NCI-H2107 treated with DMSO at 0.1 percent for 48 hours (cell line): ENCODE measurements at regions not wholly inside any gene's neighbourhood (a gene's known extent, or its start where the extent isn't known, plus 50 kb on each side); places are given as distances from the start of the nearest gene placed in this dataset.
"Not testable (repeated sequence)": the region's sequence is repeated elsewhere in the genome, so short reads cannot be mapped to it uniquely, and the experiment has no call there.

Experiments used
- DNase-seq: peaks from one replicate; lab custom pipeline; 2025; ENCODE audit not compliant: unreplicated experiment; lab: John Stamatoyannopoulos, UW

DNA sequence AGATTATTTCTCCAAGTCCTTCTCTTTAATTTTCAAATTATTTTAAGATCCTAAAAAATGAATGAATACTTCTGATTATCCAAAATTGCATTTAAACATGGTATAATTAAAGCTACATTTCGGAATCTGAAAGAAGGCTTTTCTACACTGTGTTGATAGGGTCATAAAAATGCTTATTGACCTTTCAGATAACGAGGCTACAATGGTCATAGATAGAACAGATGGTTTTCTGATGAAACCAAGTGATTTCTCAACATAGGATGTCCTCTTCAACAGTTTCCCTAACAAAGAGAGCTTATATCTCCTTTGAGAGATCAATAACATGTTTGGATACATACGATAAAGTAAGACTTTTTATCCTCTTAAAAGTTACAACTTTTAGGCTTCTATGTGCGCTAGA lies 201.1 kb downstream of the PTH2R start:
- no peak for DNase-seq

- peak; percentile 33 for DNase-seq
These were observed 201.7 kb downstream of the PTH2R start for GRCh38 chr2:208608122-208608835.

GRCh38 chr2:208609166-208609804 lies 202.7 kb downstream of the PTH2R start:
- no peak for DNase-seq

DNA sequence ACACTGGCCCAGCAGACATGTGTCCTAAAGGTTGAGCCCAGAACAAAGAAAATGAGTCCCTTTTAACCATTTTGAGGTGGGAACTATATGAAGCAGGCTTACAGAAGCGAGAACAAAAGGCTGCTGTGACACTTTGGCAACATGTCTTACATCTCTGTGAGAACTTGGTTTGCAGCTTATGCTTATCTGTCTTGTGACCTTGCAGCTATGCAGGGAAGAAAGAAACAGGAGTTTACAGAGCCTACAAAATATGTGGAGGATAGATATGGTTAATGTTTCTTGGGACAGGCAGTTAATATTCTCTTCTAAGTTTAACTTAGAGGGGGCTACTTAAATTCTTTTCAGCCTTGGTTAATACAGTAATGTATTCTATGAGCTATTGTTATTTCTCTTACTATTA lies 209.1 kb downstream of the PTH2R start:
- DNase-seq = not testable (repeated sequence)

DNA sequence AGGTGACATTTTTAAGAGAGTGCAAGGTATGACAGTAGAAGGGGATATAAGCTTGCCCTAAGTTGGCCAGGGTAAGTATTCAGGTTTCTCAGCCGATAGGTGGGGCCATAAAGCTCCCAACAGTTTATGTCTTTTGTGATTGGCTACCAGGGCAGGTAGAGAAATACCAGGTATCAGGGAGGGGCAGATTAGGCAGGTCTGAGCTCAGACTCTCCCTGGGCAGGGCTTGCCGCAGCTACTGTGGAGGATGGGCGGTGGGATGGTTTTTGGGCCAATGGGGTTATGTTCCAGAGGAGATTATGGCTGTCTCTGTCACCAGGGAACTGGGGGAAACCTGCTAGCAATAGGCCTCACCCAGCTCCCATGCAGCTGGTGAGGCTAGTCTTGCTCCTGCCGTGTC lies 211.6 kb downstream of the PTH2R start:
- no peak for DNase-seq

- no peak for DNase-seq
These were observed 213.4 kb downstream of the PTH2R start for GRCh38 chr2:208619993-208620392.

GRCh38 chr2:208620487-208620978 lies 213.9 kb downstream of the PTH2R start:
- DNase-seq = no peak

GRCh38 chr2:208627110-208627884 lies 220.7 kb downstream of the PTH2R start:
- no peak for DNase-seq

DNA sequence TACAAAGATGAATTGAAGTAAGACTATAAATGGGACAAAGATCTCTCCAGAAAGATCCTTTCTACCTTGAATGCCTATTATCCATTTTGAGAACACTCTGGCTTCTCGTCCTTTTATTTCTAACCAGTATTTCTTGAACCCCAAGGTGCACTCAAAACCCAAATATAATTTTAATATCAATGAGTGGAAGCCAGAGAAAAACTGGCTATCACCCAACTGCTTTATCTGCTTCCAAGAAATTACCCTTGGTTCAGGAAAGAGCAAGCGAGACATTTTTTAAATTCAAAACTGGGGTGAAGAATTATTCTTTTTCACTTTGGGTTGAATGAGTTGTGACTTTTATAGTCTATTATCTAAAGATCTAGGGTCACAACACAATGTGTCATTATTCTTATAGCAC lies 221.3 kb downstream of the PTH2R start:
- DNase-seq = no peak

- DNase-seq = no peak
These were observed 231.5 kb downstream of the PTH2R start for GRCh38 chr2:208638059-208638458.

- no peak for DNase-seq
These were observed 235.7 kb downstream of the PTH2R start for GRCh38 chr2:208642125-208642779.

- no peak for DNase-seq
These were observed 236.6 kb downstream of the PTH2R start for GRCh38 chr2:208643145-208643544.

- DNase-seq = no peak
These were observed 238.6 kb downstream of the PTH2R start for GRCh38 chr2:208645226-208645625.

DNA sequence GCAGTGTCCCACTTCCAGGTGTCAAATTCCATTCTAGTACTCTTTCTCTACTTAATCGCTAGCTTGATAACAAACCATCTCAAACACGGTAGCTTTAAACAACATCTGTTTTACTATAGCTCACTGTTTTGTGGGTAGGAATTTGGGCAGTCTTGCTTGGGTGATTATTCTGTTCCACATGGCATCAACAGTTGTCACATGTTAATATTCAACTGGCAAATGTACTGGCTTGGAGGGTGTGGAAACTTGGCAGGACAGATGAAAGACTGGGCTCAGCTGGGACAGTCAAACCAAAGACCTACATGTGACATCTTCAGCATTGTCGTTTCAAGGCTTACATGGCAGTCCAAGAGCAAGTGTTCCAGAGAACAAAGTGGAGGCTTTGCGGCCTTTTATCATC lies 241.8 kb downstream of the PTH2R start:
- no peak for DNase-seq

DNA sequence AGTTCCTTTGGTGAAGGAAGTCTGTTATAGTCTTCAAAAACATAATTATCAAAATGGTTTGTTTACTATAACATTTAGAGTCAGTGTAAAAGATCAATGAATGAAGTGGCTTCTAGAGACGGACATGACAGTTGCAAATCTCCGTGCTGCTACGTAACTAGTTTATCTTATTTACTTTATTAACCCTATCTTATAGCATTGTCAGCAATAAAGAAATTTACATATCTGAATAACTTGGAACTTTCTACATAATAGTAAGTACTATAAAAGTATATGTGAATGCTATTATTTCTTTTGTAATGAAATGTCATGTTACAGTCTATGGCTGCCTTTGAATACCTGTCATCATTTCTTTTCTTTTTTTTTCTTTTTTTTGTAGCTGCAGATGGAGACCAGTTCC lies 246.8 kb downstream of the PTH2R start:
- no peak for DNase-seq

DNA sequence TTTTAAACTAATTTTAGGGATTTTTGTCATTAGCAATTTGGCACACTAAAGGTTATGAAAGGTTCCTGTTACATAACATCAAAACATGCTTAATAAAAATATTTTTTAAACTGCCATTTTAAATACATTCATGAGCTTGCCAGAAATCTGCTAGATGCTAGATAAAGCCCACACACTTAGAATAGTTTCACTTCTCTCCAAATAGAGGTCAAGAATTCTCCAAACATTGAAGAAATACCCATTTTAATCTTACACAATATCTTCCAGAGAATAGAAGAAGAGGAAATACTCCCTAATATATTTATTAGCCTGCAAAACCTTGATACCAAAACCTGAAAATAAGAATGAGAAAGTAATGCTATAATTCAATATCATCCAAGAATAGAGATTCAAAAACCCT lies 247.5 kb downstream of the PTH2R start:
- no peak for DNase-seq

- no peak for DNase-seq
These were observed 250.9 kb downstream of the PTH2R start for GRCh38 chr2:208657468-208657867.

DNA sequence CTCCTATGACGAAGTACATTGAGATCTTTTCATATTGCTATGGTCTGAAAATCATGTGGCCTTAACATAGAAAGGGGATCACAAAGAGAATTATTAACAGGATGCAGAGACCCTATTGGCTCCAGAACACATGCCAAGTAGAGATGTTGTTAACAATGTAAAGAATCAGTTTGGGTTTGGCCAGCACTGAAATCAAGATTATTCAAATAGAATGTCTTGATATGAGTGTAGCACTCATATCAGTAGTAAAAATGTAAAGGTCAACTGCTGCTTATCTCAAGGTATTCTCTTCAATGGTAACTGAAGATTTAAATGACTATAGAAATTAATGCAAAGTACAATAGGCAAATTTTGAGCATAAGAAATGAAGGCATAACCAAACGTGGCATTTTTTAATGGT lies 262.8 kb downstream of the PTH2R start:
- no peak for DNase-seq

- DNase-seq = no peak
These were observed 264.7 kb downstream of the PTH2R start for GRCh38 chr2:208671284-208671683.

- no peak for DNase-seq
These were observed 265.5 kb downstream of the PTH2R start for GRCh38 chr2:208671886-208672680.

DNA sequence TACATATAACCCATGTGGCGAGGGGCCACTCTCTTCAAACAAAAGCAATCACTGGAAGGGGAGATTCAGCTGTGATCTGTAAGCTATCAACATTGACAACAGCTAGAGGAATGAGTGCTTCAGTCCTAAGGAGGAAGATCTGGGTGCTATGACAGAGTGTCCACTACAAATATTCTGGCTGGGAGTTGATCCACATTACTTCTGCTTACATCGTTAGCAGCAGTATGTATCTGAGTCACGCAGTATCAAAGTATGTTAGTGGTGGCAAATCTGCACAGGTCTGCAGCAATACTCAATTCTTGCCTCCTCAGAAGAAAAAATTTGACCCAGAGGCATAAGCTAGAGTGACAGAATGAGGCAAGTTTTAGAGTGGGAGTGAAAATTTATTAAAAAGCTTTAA lies 267.0 kb downstream of the PTH2R start:
- no peak for DNase-seq
